ENCODE measurements at regions not wholly inside any gene's neighbourhood (a gene's known extent, or its start where the extent isn't known, plus 50 kb on each side); places are given as distances from the start of the nearest gene placed in this dataset.

DNA sequence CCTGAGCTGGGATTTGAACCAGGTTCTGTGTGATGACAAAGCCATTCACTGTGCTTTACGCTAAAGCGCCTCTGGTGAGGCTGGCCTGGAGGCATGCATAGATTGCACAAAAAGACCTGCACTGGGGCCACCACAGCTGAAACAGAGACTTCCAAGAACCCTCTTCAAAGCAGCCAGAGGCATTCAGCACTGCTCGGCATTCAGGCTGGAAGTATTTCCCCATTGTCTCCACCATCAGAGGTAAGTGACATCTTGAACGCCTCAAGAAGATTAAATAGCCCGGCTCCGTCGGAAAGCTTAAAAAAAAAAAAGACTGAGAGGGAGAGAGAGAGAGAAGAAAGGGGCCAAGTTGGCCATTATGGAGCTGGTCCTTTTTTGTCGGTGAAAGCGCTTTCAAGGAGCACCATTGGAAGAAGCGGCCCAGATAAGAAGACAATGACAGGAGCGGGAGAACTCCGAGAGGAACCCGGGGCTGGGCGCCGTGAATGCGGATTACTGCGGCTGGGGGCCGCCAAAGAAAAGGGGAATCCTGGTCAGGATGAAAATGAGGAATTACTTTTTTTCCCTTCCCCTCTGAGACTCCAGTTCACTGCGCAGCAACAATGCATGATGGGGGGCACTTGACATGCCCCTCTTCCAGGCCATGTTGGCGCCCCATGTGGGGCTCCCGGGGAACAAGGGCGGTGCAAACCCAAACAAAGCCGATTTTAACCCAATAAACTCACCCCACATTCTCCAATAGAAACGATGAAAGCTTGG, 228.3 kb downstream of the MYCN start:
- Histone ChIP-seq H3K27me3 (peaks cover 22% of the 10 kb centered on the region), H3K27ac (no peak overlapping the region), H3K4me1 (no peaks in the 10 kb centered on the region), H3K4me3 (no peak overlapping the region), H3K9me3 (no peaks in the 10 kb centered on the region), H3K36me3 (no peaks in the 10 kb centered on the region)
- no peak for TF ChIP-seq POLR2AphosphoS5 (IDR thresholded peaks at IDR 0.05)
- no peak for TF ChIP-seq POLR2A (IDR thresholded peaks at IDR 0.05)
- no peak for TF ChIP-seq CTCF (IDR thresholded peaks at IDR 0.05)
- no peak for TF ChIP-seq EP300 (IDR thresholded peaks at IDR 0.05)
- no peak for ATAC-seq
- WGBS, 2 donors (ENCODE audit: low coverage in 1 of 2) = 69 to 94% methylated on average over 7 to 21 of the region's 24 CpGs

DNA sequence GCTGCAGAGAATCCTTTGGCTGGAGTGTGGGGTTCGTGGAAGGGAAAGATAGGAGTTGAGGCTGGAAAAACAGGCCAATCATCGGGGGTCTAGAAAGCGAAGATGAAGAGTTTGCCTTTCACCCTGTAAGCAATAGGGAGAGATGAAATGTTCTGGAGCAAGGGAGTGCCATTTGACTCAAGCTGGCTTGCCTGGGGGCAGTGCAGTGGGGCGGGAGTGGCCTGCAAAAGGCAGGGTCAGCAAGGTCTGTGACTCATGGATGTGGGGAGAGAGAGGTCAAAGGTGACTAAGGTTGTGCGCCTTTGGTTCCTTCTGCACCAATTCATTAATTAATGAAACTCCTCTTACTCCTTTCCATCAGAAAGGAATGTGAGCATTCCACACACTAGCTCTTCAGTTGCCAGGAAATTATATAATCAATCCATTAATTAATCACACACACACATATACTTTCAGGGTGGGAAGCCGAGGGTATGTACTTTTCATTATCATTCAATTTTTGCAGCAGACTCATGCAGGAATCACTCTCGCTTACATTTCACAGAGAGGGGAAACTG, 227.6 kb downstream of the MYCN start:
- ATAC-seq = no peak
- 89 to 90% methylated on average over 4 to 7 of the region's 7 CpGs for WGBS, 2 donors (ENCODE audit: low coverage in 1 of 2)
- no peaks in the 10 kb centered on the region for H3K4me1 ChIP-seq
- peaks cover 22% of the 10 kb centered on the region for H3K27me3 ChIP-seq
- TF ChIP-seq POLR2A (IDR thresholded peaks at IDR 0.05) (no peak), CTCF (IDR thresholded peaks at IDR 0.05) (no peak), EP300 (IDR thresholded peaks at IDR 0.05) (no peak), POLR2AphosphoS5 (IDR thresholded peaks at IDR 0.05) (no peak)
- no peaks in the 10 kb centered on the region for H3K9me3 ChIP-seq
- no peak overlapping the region for H3K4me3 ChIP-seq
- H3K27ac ChIP-seq = no peak overlapping the region
- no peaks in the 10 kb centered on the region for H3K36me3 ChIP-seq

DNA sequence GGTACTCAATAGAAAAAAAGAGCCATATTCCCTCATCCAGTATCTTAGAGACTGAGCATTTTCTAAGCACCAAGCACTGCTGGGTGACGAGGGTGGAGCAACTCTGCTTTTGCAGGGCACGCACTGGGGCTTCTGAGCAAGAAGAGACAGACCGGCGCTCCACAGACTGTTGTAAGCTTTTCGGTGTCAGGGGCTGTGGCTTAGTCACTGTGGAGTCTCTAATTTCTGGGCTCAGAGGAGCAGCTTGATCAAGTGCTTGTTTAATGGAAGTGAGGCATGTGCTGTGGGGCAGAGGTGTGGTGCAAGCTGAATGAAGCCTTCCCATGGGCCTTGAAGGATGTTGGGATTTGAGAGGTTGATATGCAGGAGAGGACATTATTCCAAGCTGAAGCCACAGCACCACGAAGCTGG, 227.1 kb downstream of the MYCN start:
- whole genome bisulfite sequencing, 2 donors (ENCODE audit: low coverage in 1 of 2) = 73 to 88% methylated on average over 1 to 5 of the region's 6 CpGs
- no peak for ATAC-seq
- no peak overlapping the region for H3K4me3 ChIP-seq
- no peak overlapping the region for H3K27ac ChIP-seq
- TF ChIP-seq POLR2A (IDR thresholded peaks at IDR 0.05) (no peak), EP300 (IDR thresholded peaks at IDR 0.05) (no peak), POLR2AphosphoS5 (IDR thresholded peaks at IDR 0.05) (no peak), CTCF (IDR thresholded peaks at IDR 0.05) (no peak)
- no peaks in the 10 kb centered on the region for H3K36me3 ChIP-seq
- H3K27me3 ChIP-seq = peaks cover 22% of the 10 kb centered on the region
- H3K4me1 ChIP-seq = no peaks in the 10 kb centered on the region
- no peaks in the 10 kb centered on the region for H3K9me3 ChIP-seq

- no peaks in the 10 kb centered on the region for H3K36me3 ChIP-seq
- 43 to 57% methylated on average over 6 to 21 of the region's 21 CpGs for WGBS, 2 donors (ENCODE audit: low coverage in 1 of 2)
- H3K4me1 ChIP-seq = no peaks in the 10 kb centered on the region
- TF ChIP-seq CTCF (IDR thresholded peaks at IDR 0.05) (no peak), POLR2A (IDR thresholded peaks at IDR 0.05) (no peak), EP300 (IDR thresholded peaks at IDR 0.05) (no peak), POLR2AphosphoS5 (IDR thresholded peaks at IDR 0.05) (no peak)
- H3K9me3 ChIP-seq = no peaks in the 10 kb centered on the region
- H3K27me3 ChIP-seq = peaks cover 22% of the 10 kb centered on the region
- no peak overlapping the region for H3K4me3 ChIP-seq
- no peak for ATAC-seq
- no peak overlapping the region for H3K27ac ChIP-seq
Observed at GRCh38 chr2:16166327-16166981, 226.1 kb downstream of the MYCN start.

Data from gastroesophageal sphincter (tissue), 4 donors.